Vagina (tissue), 2 donors: ENCODE measurements at regions not wholly inside any gene's neighbourhood (a gene's known extent, or its start where the extent isn't known, plus 50 kb on each side); places are given as distances from the start of the nearest gene placed in this dataset.
"Not testable (repeated sequence)": the region's sequence is repeated elsewhere in the genome, so short reads cannot be mapped to it uniquely, and the experiment has no call there.

Experiments
- POLR2A ChIP-seq, 2 donors: fragments of 450-650 bp; IDR thresholded peaks; one replicate each; pipeline ENCODE4 v1.6.1; 2017; ENCODE audit warnings: antibody characterized with exemption in 2 of 2, mild to moderate bottlenecking in 2 of 2, moderate library complexity in 2 of 2
- POLR2AphosphoS5 ChIP-seq, 2 donors: sonication (generic); formaldehyde crosslinking; IDR thresholded peaks; one replicate each; pipeline ENCODE4 v1.9.0; 2017; ENCODE audit warnings: antibody characterized with exemption in 2 of 2, mild to moderate bottlenecking in 2 of 2, low read depth in 1 of 2; ENCODE audit not compliant: insufficient read depth in 1 of 2
- TF ChIP-seq, protein P1 (sequence below), 3 experiments: fragments of 450-650 bp in 2 of 3; fragments of 200-600 bp in 1 of 3; sonication (generic) in 1 of 3; IDR thresholded peaks; one replicate each; pipeline ENCODE4 v1.5.1; 2017 to 2019; ENCODE audit warnings: antibody characterized with exemption in 3 of 3, mild to moderate bottlenecking in 2 of 3, moderate library complexity in 2 of 3

DNA sequence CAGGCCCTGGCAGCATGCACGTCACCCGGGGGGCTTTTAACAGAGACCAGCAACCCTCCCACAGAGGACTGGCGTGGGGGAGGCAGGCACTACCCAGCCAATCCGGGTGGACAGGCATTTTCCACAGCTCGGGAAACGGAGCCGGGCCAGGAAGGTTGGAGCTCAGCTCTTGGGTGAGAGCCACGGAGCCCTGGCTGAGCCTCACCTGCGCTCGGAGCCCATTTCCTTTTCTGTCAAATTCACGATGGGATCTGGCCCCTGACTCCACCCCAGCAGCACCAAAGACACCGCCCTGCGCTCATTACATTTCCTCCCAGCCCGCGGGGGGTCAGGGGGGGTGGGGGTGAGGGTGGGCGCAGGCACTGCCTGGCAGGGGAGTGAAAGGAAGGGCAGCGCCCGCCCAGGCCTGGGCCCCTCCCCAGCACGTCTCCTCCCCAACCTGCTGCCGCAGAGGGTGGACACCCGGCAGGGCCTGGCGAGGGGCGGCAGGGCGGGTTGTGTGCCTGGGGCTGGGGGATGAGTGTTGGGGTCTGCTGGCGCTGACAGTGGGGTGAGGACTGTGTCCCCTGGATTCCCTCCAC is 145.4 kb downstream of the LAT start:
- TF ChIP-seq, protein P1, sequence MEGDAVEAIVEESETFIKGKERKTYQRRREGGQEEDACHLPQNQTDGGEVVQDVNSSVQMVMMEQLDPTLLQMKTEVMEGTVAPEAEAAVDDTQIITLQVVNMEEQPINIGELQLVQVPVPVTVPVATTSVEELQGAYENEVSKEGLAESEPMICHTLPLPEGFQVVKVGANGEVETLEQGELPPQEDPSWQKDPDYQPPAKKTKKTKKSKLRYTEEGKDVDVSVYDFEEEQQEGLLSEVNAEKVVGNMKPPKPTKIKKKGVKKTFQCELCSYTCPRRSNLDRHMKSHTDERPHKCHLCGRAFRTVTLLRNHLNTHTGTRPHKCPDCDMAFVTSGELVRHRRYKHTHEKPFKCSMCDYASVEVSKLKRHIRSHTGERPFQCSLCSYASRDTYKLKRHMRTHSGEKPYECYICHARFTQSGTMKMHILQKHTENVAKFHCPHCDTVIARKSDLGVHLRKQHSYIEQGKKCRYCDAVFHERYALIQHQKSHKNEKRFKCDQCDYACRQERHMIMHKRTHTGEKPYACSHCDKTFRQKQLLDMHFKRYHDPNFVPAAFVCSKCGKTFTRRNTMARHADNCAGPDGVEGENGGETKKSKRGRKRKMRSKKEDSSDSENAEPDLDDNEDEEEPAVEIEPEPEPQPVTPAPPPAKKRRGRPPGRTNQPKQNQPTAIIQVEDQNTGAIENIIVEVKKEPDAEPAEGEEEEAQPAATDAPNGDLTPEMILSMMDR (IDR thresholded peaks at IDR 0.05), result not testable (repeated sequence)
- not testable (repeated sequence) for TF ChIP-seq POLR2AphosphoS5 (IDR thresholded peaks at IDR 0.05; ENCODE audit: insufficient read depth in 1 of 2, low read depth in 1 of 2); POLR2A (IDR thresholded peaks at IDR 0.05)
